LNCAP (cell line): ENCODE measurements at regions not wholly inside any gene's neighbourhood (a gene's known extent, or its start where the extent isn't known, plus 50 kb on each side); places are given as distances from the start of the nearest gene placed in this dataset.

Experiments
- CTCF ChIP-seq: fragments of 450-650 bp; IDR thresholded peaks from 2 replicates; pipeline ENCODE4 v1.5.1; 2017; ENCODE audit warnings: mild to moderate bottlenecking

DNA sequence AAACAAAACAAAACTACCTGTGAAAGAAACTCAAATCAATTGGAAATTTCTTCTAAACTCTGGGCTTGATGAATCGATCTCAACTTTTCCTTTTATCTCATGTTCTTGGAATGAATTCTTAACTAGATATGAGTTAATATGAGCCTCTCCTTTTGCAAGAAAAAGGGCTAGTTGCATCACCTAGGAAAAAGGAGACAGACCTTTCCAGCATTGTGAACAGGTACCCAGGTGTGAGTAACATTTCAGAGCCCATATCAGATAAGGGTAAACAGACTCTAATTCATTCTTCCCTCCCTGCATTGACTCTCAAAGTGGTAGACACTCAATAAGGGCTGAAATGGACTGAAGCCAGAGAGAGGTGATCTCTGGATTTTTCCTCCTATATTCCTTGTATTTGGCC, 103.8 kb upstream of the AGR3 start:
- TF ChIP-seq CTCF: no peak

GRCh38 chr7:16986755-16987154, 105.0 kb upstream of the AGR3 start:
- no peak for TF ChIP-seq CTCF

- TF ChIP-seq CTCF: no peak
These were observed 108.1 kb upstream of the AGR3 start for GRCh38 chr7:16989811-16990413.

GRCh38 chr7:16991551-16991950, 109.8 kb upstream of the AGR3 start:
- no peak for TF ChIP-seq CTCF

- no peak for TF ChIP-seq CTCF
These were observed 111.8 kb upstream of the AGR3 start for GRCh38 chr7:16993543-16993942.

- TF ChIP-seq CTCF: no peak
These were observed 116.8 kb upstream of the AGR3 start for GRCh38 chr7:16998481-16999051.

GRCh38 chr7:16999541-17000267, 117.9 kb upstream of the AGR3 start:
- no peak for TF ChIP-seq CTCF
